ENCODE measurements at regions not wholly inside any gene's neighbourhood (a gene's known extent, or its start where the extent isn't known, plus 50 kb on each side); places are given as distances from the start of the nearest gene placed in this dataset.

- ATAC-seq (ENCODE audit: insufficient read depth, low FRiP score): no peak
- Histone ChIP-seq H3K4me3 (no peak overlapping the region), H3K36me3 (ENCODE audit: control insufficient read depth in 4 of 4, insufficient read depth in 4 of 4, low read length in 4 of 4) (no peaks in the 10 kb centered on the region), H3K27me3 (ENCODE audit: control insufficient read depth in 3 of 3, insufficient read depth in 3 of 3, low read length in 2 of 3) (no peaks in the 10 kb centered on the region), H3K9me3 (ENCODE audit: control insufficient read depth in 4 of 4, insufficient read depth in 3 of 4, low read length in 3 of 4) (peaks cover 0 to 2% (median 0%) of the 10 kb centered on the region in 4 donors), H3K9ac (ENCODE audit: insufficient read depth in 1 of 2, low read length in 2 of 2) (no peak overlapping the region), H3K27ac (ENCODE audit: low read depth in 1 of 2, low read length in 1 of 2) (no peak overlapping the region), H3K4me1 (ENCODE audit: control insufficient read depth in 5 of 5, insufficient read depth in 5 of 5, low read length in 5 of 5) (peaks cover 0 to 68% (median 0%) of the 10 kb centered on the region in 5 donors)
- WGBS, 2 donors: 74% methylated on average over 8 of the region's 8 CpGs
- no peak for TF ChIP-seq CTCF (IDR thresholded peaks at IDR 0.05; ENCODE audit: control extremely low read depth, extremely low read depth)
- DNase-seq: no peak
Observed at GRCh38 chr1:14242870-14243269, 355.6 kb upstream of the KAZN start.

DNA sequence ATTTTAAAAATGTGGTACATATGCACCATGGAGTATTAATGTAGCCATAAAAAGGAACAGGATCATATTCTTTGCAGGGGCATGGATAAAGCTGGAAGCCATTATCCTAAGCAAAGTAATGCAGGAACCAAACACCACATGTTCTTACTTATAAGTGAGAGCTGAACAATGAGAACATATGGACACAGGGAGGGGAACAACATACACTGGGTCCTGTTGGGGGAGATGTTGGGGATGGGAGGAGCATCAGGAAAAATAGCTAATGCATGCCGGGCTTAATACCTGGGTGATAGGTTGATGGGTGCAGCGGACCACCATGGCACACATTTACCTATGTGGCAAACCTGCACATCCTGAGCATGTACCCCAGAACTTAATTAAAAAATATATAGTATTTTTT is 352.5 kb upstream of the KAZN start:
- Histone ChIP-seq H3K4me1 (ENCODE audit: control insufficient read depth in 5 of 5, insufficient read depth in 5 of 5, low read length in 5 of 5) (peaks cover 0 to 63% (median 0%) of the 10 kb centered on the region in 5 donors), H3K4me3 (no peak overlapping the region), H3K36me3 (ENCODE audit: control insufficient read depth in 4 of 4, insufficient read depth in 4 of 4, low read length in 4 of 4) (no peaks in the 10 kb centered on the region), H3K27me3 (ENCODE audit: control insufficient read depth in 3 of 3, insufficient read depth in 3 of 3, low read length in 2 of 3) (no peaks in the 10 kb centered on the region), H3K9ac (ENCODE audit: insufficient read depth in 1 of 2, low read length in 2 of 2) (no peak overlapping the region), H3K9me3 (ENCODE audit: control insufficient read depth in 4 of 4, insufficient read depth in 3 of 4, low read length in 3 of 4) (peaks cover 0 to 5% (median 0%) of the 10 kb centered on the region in 4 donors), H3K27ac (ENCODE audit: low read depth in 1 of 2, low read length in 1 of 2) (no peak overlapping the region)
- peak in 2 of 3 donors; percentile 64 to 68 for DNase-seq
- 89 to 94% methylated on average over 2 of the region's 2 CpGs for WGBS, 2 donors
- no peak for ATAC-seq (ENCODE audit: insufficient read depth, low FRiP score)
- TF ChIP-seq CTCF (IDR thresholded peaks at IDR 0.05; ENCODE audit: control extremely low read depth, extremely low read depth): no peak

DNA sequence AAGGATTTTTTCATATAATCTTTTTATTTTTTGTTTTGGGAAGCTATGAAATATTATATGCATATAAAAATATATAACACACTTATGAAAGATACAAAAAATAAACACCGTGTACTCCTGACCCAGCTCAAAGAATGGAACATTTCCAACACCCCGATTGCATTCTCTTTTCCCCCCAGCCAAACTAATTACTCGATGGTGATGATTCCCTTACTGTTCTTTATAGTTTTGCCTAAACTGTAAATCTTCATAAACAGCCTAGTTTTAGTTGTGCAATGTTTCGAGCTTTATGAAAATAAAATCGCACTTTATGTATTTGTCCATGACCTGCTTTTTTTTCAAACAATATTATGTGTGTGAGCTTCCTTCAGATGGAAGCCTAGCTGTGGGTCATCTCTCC is 352.0 kb upstream of the KAZN start:
- no peak for TF ChIP-seq CTCF (IDR thresholded peaks at IDR 0.05; ENCODE audit: control extremely low read depth, extremely low read depth)
- WGBS, 2 donors: 71 to 86% methylated on average over 5 of the region's 5 CpGs
- ATAC-seq (ENCODE audit: insufficient read depth, low FRiP score) (no peak), DNase-seq (peak; percentile 57 to 98 (median 95))
- H3K9me3 ChIP-seq (ENCODE audit: control insufficient read depth in 4 of 4, insufficient read depth in 3 of 4, low read length in 3 of 4): peaks cover 0 to 5% (median 0%) of the 10 kb centered on the region in 4 donors
- H3K4me3 ChIP-seq: no peak overlapping the region
- H3K4me1 ChIP-seq (ENCODE audit: control insufficient read depth in 5 of 5, insufficient read depth in 5 of 5, low read length in 5 of 5): peaks cover 0 to 58% (median 0%) of the 10 kb centered on the region in 5 donors
- H3K27ac ChIP-seq (ENCODE audit: low read depth in 1 of 2, low read length in 1 of 2): no peak overlapping the region
- H3K36me3 ChIP-seq (ENCODE audit: control insufficient read depth in 4 of 4, insufficient read depth in 4 of 4, low read length in 4 of 4): no peaks in the 10 kb centered on the region
- no peaks in the 10 kb centered on the region for H3K27me3 ChIP-seq (ENCODE audit: control insufficient read depth in 3 of 3, insufficient read depth in 3 of 3, low read length in 2 of 3)
- H3K9ac ChIP-seq (ENCODE audit: insufficient read depth in 1 of 2, low read length in 2 of 2): no peak overlapping the region

DNA sequence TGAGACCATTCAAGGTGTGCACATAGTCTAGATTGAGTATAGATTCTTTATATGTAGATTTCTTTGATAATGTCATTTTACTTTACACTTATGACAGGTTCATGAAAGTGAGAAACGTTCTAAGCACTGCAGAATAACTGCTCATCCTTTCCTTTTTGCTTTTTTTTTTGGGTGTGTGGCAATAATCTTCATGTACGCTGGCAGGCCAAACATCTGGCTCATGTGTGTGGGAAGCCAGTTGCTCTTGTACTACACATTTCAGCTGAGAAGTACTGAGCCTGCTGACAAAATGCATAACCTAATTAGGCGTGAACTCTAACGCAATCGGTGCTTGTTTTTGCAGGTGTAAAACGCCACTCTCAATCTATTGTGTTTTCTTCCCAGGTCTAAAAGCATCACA is 350.8 kb upstream of the KAZN start:
- WGBS, 2 donors: 76 to 79% methylated on average over 6 of the region's 6 CpGs
- ATAC-seq (ENCODE audit: insufficient read depth, low FRiP score) (no peak), DNase-seq (peak in 2 of 3 donors; percentile 40 to 64)
- peaks cover 0 to 5% (median 0%) of the 10 kb centered on the region in 4 donors for H3K9me3 ChIP-seq (ENCODE audit: control insufficient read depth in 4 of 4, insufficient read depth in 3 of 4, low read length in 3 of 4)
- peaks cover 0 to 46% (median 0%) of the 10 kb centered on the region in 5 donors for H3K4me1 ChIP-seq (ENCODE audit: control insufficient read depth in 5 of 5, insufficient read depth in 5 of 5, low read length in 5 of 5)
- no peak for TF ChIP-seq CTCF (IDR thresholded peaks at IDR 0.05; ENCODE audit: control extremely low read depth, extremely low read depth)
- H3K27ac ChIP-seq (ENCODE audit: low read depth in 1 of 2, low read length in 1 of 2): no peak overlapping the region
- H3K27me3 ChIP-seq (ENCODE audit: control insufficient read depth in 3 of 3, insufficient read depth in 3 of 3, low read length in 2 of 3): no peaks in the 10 kb centered on the region
- H3K36me3 ChIP-seq (ENCODE audit: control insufficient read depth in 4 of 4, insufficient read depth in 4 of 4, low read length in 4 of 4): no peaks in the 10 kb centered on the region
- H3K9ac ChIP-seq (ENCODE audit: insufficient read depth in 1 of 2, low read length in 2 of 2): no peak overlapping the region
- no peak overlapping the region for H3K4me3 ChIP-seq
